Tibial nerve (tissue), 4 donors: ENCODE measurements at regions not wholly inside any gene's neighbourhood (a gene's known extent, or its start where the extent isn't known, plus 50 kb on each side); places are given as distances from the start of the nearest gene placed in this dataset.

Source experiments
- DNase-seq, 2 donors: peaks; one replicate each; pipeline ENCODE4 v3.0.0-alpha.2; 2019; ENCODE audit warnings: low spot score in 2 of 2
- H3K27ac ChIP-seq, 4 donors: fragments of 200-600 bp; sonication (generic) in 3 of 4; one replicate each; pipeline ENCODE4 v1.5.1; 2017 to 2019; ENCODE audit warnings: mild to moderate bottlenecking in 1 of 4
- H3K27me3 ChIP-seq, 2 donors: fragments of 200-600 bp; sonication (generic) in 1 of 2; one replicate each; pipeline versions ENCODE4 v1.5.1 to v1.6.0; 2017 to 2019
- H3K36me3 ChIP-seq, 3 donors: fragments of 200-600 bp; sonication (generic); one replicate each; pipeline ENCODE4 v1.5.1; 2018 to 2019
- H3K4me1 ChIP-seq, 4 donors: fragments of 200-600 bp; sonication (generic) in 3 of 4; one replicate each; pipeline ENCODE4 v1.5.1; 2017 to 2019
- H3K4me3 ChIP-seq, 4 donors: fragments of 200-600 bp; sonication (generic) in 3 of 4; one replicate each; pipeline ENCODE4 v1.5.1; 2017 to 2019; ENCODE audit warnings: mild to moderate bottlenecking in 1 of 4, moderate library complexity in 1 of 4
- H3K9me3 ChIP-seq, 4 donors: fragments of 200-600 bp; sonication (generic) in 3 of 4; one replicate each; pipeline ENCODE4 v1.5.1; 2017 to 2019
- EP300 ChIP-seq, 2 donors: sonication (generic); formaldehyde crosslinking; IDR thresholded peaks; one replicate each; pipeline ENCODE4 v1.6.1; 2017; ENCODE audit warnings: antibody characterized with exemption in 2 of 2, mild to moderate bottlenecking in 1 of 2
- POLR2A ChIP-seq, 2 donors: fragments of 450-650 bp; IDR thresholded peaks; one replicate each; pipeline ENCODE4 v1.6.1; 2017; ENCODE audit warnings: antibody characterized with exemption in 2 of 2, mild to moderate bottlenecking in 2 of 2, moderate library complexity in 2 of 2
- WGBS, 2 donors: methylation state at CpG; one replicate each; pipeline ENCODE4 v1.1.5; 2018; 5-methylcytosine and 5-hydroxymethylcytosine counted together
- TF ChIP-seq, protein P1 (sequence below), 5 experiments: fragments of 200-600 bp in 3 of 5; fragments of 450-650 bp in 2 of 5; sonication (generic) in 3 of 5; IDR thresholded peaks; one replicate each; pipeline ENCODE4 v1.5.1; 2016 to 2019; ENCODE audit warnings: antibody characterized with exemption in 5 of 5, mild to moderate bottlenecking in 3 of 5, moderate library complexity in 2 of 5

- TF ChIP-seq EP300 (IDR thresholded peaks at IDR 0.05): no peak
- TF ChIP-seq, protein P1, sequence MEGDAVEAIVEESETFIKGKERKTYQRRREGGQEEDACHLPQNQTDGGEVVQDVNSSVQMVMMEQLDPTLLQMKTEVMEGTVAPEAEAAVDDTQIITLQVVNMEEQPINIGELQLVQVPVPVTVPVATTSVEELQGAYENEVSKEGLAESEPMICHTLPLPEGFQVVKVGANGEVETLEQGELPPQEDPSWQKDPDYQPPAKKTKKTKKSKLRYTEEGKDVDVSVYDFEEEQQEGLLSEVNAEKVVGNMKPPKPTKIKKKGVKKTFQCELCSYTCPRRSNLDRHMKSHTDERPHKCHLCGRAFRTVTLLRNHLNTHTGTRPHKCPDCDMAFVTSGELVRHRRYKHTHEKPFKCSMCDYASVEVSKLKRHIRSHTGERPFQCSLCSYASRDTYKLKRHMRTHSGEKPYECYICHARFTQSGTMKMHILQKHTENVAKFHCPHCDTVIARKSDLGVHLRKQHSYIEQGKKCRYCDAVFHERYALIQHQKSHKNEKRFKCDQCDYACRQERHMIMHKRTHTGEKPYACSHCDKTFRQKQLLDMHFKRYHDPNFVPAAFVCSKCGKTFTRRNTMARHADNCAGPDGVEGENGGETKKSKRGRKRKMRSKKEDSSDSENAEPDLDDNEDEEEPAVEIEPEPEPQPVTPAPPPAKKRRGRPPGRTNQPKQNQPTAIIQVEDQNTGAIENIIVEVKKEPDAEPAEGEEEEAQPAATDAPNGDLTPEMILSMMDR (IDR thresholded peaks at IDR 0.05): no peak
- TF ChIP-seq POLR2A (IDR thresholded peaks at IDR 0.05): no peak
- 85 to 88% methylated on average over 5 of the region's 5 CpGs for WGBS, 2 donors
- H3K4me3 ChIP-seq: no peak overlapping the region
- H3K36me3 ChIP-seq: no peaks in the 10 kb centered on the region
- H3K9me3 ChIP-seq: no peaks in the 10 kb centered on the region
- DNase-seq: no peak
- no peaks in the 10 kb centered on the region for H3K4me1 ChIP-seq
- H3K27me3 ChIP-seq: no peaks in the 10 kb centered on the region
- no peak overlapping the region for H3K27ac ChIP-seq
Observed at GRCh38 chr18:2087877-2088673, 483.2 kb downstream of the METTL4 start.

DNA sequence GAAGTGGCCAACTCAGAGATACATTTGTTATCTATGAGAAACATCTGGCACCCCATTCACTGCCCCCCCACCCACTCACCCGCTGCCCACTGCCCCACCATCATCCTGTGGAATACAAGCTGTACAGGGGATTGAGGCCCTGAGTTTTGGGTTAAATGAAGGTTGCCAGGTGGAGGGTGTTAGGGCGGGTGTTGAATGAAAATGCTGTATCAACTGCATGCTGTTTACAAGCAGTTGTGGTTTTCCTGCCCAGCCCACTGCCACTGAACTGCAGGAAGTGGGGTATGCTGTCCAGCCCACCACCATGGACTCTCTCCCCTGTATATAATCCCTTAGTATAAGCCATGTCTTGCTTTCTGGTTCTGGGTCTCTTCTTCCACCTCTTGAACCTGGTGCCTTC lies 481.9 kb downstream of the METTL4 start:
- no peak overlapping the region for H3K27ac ChIP-seq
- H3K4me3 ChIP-seq: no peak overlapping the region
- no peaks in the 10 kb centered on the region for H3K36me3 ChIP-seq
- TF ChIP-seq POLR2A (IDR thresholded peaks at IDR 0.05) (no peak), EP300 (IDR thresholded peaks at IDR 0.05) (no peak)
- TF ChIP-seq, protein P1 (IDR thresholded peaks at IDR 0.05): no peak
- no peaks in the 10 kb centered on the region for H3K9me3 ChIP-seq
- no peaks in the 10 kb centered on the region for H3K4me1 ChIP-seq
- WGBS, 2 donors: 0 to 60% methylated on average over 2 of the region's 2 CpGs
- no peaks in the 10 kb centered on the region for H3K27me3 ChIP-seq
- DNase-seq: no peak

- TF ChIP-seq, protein P1 (IDR thresholded peaks at IDR 0.05): no peak
- TF ChIP-seq EP300 (IDR thresholded peaks at IDR 0.05) (no peak), POLR2A (IDR thresholded peaks at IDR 0.05) (no peak)
- Histone ChIP-seq H3K4me3 (no peak overlapping the region), H3K36me3 (no peaks in the 10 kb centered on the region), H3K27me3 (no peaks in the 10 kb centered on the region), H3K4me1 (no peaks in the 10 kb centered on the region), H3K27ac (no peak overlapping the region), H3K9me3 (no peaks in the 10 kb centered on the region)
- 83 to 91% methylated on average over 3 of the region's 3 CpGs for WGBS, 2 donors
- no peak for DNase-seq
Observed at GRCh38 chr18:2091937-2092336, 479.4 kb downstream of the METTL4 start.

DNA sequence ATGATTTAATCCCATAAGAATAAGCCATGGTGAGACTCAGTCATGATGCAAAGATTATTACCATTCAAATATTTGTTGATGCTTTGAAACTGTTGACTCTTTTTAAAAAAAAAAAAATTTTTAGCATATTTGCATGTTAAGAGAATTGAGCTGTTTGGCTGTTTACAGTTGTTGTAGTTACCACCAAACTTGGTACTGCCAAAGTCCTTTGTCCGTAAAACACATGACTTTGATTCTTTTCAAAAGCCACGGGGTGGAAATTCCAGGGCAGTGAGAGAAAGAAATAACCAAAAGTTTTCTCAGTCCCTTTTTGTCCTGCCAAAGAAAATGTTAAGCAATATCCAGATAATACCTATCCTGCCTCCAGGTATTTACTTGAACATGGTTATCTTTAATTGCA lies 474.8 kb downstream of the METTL4 start:
- no peak overlapping the region for H3K27ac ChIP-seq
- 41 to 43% methylated on average over 2 of the region's 2 CpGs for WGBS, 2 donors

GRCh38 chr18:2100694-2101213 lies 470.6 kb downstream of the METTL4 start:
- Histone ChIP-seq H3K4me1 (no peaks in the 10 kb centered on the region), H3K9me3 (no peaks in the 10 kb centered on the region), H3K36me3 (no peaks in the 10 kb centered on the region), H3K4me3 (no peak overlapping the region), H3K27me3 (no peaks in the 10 kb centered on the region), H3K27ac (no peak overlapping the region)
- 31 to 35% methylated on average over 1 of the region's 1 CpG for WGBS, 2 donors
- no peak for DNase-seq
- TF ChIP-seq, protein P1 (IDR thresholded peaks at IDR 0.05): no peak
- TF ChIP-seq POLR2A (IDR thresholded peaks at IDR 0.05) (no peak), EP300 (IDR thresholded peaks at IDR 0.05) (no peak)

More for the DNA sequence above, 474.8 kb downstream of the METTL4 start:
- Histone ChIP-seq H3K9me3 (no peaks in the 10 kb centered on the region), H3K36me3 (no peaks in the 10 kb centered on the region), H3K27me3 (no peaks in the 10 kb centered on the region), H3K4me1 (no peaks in the 10 kb centered on the region), H3K4me3 (no peak overlapping the region)
- TF ChIP-seq, protein P1 (IDR thresholded peaks at IDR 0.05): no peak
- no peak for TF ChIP-seq EP300 (IDR thresholded peaks at IDR 0.05)
- no peak for DNase-seq
